GM18858 (cell line): ENCODE measurements at regions not wholly inside any gene's neighbourhood (a gene's known extent, or its start where the extent isn't known, plus 50 kb on each side); places are given as distances from the start of the nearest gene placed in this dataset.
"Not testable (repeated sequence)": the region's sequence is repeated elsewhere in the genome, so short reads cannot be mapped to it uniquely, and the experiment has no call there.

ENCODE experiments used
- ATAC-seq: cut with Tn5 transposase; IDR thresholded peaks from one replicate; pipeline ENCODE4 v1.9.1; 2021; ENCODE audit not compliant: unreplicated experiment

DNA sequence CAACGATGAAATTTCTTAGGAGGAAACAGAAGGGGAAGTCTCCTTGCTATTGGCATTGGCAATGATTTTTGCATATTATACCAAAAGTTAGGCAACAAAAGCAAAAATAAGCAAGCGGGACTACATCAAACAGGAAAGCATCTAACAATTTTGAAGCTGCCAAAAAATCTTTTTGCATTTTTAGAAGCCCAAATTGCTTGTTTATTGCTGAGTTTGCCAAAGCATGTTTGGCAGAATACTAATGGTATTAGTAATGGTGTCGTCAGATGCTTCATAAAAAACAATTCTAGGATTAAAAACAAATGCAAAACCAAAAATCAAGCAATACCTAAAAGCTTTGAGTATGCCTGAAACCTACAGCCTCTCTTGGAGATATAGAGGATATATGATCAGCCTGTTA is 80.0 kb downstream of the GALR1 start:
- no peak for ATAC-seq

DNA sequence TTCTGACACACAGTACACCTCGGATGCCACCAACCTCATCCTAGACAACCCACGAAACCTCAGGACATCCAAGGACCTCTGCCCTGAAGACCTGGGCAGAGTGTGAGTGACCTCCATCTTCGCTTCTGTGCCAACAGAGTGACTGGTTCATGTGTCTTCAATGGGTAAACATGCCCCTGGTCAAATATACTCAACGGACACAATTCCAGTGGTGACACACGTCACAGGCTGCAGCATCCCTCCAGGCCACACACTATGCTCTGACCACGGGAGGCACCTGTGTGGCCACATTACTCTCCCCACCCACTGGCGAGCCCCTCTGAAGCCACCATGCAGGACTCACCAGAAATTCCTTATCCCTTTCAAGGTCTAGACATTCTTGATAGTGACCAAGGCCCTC is 85.2 kb downstream of the GALR1 start:
- ATAC-seq, result no peak

DNA sequence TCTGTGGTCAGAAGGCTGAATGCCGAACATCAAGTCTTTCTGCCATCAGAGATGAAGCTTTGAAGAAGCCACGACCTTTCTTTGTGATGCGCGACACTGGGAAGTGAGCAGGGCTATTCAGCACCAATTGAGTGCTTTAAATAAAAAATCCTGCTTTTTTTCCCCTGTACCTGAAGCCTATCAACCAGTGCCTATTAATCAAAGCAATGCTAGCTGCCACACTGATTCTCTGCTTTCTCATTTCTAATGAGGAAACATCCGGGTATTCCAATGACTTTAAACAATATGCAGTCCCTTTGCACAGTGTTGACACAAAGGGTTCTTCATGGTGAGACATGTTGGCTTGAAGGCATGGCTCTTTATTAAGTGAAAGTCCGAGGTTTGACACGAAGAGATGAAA is 88.0 kb downstream of the GALR1 start:
- no peak for ATAC-seq

DNA sequence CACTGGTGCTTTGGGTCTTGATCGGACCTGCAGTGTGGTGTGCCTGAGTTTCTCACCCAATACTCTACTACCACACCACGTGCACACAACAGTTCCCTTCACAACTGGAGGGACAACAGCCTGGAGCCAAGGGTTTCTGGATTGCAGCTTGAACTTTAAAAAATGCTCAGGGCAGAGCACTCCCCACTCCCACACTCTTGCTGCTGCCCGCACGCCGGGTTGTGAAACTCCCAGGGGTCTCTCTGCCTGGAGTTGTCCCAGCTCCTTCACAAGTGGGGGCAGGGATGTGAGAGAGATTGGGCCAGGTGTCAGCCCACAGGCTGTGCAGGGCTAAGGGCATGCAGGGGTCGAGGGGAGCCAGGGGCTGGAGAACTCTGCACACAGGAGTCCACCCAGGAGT is 89.4 kb downstream of the GALR1 start:
- no peak for ATAC-seq

DNA sequence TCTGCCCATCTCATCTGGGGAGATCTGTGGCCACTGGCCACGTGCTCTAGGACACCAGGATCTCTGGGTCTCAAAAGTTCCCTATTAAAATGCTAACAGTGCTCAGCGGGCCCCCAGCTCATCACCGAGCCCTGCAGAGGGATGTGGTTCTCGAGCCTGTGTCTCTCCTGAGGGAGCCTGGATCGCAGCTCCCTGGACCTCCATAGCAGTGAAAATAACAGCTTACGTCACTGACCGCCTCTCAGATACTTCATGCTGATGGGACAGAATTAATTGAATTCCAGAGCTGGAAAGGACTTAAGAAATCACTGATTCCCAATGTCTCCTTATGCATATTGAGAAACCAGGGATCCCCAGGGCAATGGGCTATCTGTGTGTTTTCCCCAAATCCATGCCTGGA is 90.0 kb downstream of the GALR1 start:
- no peak for ATAC-seq

DNA sequence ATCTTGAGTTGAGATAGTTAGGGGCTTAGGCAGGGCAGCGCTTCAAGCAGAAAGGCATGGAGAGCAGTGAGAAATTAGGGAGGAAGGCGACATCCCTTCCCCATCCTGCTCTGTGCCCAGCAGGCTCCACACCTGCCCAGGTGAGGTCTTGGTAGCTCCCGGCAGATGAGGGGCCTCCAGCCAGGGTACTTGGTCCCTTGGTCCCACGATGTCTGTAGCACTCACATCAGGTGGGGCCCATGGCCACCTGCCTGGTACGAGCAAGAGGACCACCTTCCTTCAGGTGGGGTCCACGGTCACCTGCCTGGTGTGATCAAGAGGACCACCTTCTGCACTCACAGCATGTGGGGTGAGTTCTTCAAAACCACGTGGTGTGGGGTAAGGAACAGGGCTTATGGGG is 91.2 kb downstream of the GALR1 start:
- no peak for ATAC-seq

DNA sequence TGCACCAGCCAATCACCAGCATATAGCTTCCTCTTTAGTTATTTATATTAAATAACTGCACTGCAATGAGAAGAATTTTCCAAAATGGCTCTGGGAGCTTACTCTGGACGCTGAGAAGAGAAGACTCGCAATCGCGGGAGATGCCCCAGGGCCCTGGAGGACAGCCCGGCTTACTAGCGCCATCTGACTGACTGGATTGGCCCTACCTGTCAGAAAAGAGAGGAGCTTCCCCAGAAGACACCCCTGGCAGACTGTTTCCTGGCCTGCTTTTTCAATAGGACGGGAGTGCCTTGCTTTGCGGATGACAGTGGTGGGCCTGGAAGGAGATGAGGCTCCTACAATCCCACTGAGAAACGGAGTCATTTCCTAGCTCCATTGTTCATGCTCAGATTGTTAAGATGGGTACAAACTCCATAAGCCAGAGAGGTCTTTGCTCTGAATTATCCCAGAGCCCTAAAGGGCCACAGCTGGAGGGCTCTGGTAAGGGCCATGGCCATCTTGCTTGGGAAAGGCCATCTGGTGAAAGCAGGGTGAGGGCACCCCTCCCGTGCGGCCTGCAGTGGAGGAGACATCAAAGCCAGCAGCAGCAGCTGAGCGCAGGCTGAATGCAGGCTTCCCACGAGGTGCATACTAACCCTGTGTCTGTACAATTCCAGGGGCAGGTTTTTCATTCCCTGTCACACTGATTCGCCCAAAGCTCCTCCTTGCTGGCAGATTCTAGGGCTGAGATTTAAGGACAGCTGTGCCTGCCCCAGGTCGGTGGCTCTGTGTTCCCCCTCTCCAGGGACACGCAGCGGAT is 92.1 kb downstream of the GALR1 start:
- ATAC-seq, result no peak

DNA sequence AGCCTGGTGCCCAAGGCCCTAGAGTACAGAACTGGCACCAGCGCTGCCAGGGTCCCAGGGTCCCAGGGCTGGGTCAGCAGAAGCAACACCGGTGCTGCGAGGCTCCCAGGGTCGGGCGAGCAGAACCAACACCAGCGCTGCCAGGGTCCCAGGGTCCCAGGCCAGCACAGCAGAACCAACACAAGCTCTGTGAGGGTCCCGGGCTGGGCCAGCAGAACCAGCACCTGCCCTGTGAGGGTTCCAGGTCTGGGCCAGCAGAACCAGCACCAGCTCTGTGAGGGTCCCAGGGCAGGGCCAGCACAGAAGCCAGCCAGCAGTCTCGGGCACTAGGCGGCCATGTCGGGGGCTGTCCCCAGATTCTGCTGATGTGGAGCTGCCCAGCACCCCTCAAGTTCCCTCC is 93.1 kb downstream of the GALR1 start:
- ATAC-seq, result no peak

DNA sequence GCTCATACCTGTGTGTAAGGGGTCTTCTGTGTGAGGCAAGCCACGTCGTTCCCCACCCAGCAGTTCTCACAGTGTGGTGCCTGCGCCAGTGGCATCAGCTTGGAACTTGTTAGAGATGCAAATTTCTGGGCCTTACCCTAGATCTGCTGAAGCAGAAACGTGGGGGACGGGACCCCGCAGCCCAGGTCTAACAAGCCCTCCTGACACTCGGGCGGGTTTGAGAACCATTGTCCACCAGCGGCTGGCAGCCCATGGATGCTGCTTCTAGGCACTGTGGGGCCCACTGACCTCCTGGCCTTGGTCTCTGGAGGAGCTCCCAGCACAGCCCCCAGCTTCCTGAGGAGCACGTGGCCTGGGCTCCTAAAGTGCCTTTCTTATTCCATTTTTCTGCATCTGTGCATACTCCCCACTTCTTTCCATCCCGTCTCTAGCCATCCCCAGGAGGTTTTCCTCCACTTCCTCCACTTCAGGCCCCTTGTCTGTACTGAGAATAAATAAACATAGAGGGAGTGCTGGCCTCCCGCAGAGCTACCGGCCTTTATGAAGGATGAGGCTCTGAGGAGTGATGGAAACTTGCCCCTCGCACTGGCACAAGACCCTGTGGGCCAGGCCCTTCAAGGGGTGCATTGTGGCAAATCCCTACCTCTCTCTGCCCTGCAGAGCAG is 94.3 kb downstream of the GALR1 start:
- no peak for ATAC-seq

DNA sequence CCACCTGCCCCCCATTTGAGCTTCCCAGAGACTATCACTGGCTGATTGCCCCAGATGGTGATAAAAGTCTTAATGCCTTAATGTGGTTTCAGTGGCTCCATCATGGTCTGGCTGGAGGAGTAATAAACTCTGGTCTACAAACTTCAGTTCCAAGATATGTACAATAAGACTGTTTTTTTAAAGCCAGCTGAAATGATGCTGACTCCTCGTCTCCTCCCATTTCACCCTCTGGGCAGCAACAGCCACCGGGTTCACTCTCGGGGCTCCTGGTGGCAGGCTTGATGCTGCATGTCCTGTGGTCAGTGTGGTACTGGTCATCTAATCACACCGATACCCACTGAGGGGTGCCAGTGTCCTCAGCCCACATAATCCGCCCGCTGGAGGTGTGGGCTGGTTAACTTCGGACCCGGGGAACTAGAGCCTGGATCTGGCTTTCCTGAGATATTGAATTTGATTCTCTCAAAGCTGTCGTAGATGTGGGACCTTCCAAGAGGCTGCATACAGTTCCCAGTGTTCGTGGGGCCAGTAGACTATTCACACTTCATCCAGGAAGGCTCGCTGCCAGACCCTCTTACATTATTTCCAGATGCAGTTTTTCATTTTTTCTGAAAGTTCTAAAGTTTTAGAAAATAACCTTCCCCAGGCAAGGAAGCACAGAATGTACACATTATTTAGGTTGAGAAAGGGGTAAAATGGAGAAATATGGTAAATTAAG is 95.3 kb downstream of the GALR1 start:
- no peak for ATAC-seq

DNA sequence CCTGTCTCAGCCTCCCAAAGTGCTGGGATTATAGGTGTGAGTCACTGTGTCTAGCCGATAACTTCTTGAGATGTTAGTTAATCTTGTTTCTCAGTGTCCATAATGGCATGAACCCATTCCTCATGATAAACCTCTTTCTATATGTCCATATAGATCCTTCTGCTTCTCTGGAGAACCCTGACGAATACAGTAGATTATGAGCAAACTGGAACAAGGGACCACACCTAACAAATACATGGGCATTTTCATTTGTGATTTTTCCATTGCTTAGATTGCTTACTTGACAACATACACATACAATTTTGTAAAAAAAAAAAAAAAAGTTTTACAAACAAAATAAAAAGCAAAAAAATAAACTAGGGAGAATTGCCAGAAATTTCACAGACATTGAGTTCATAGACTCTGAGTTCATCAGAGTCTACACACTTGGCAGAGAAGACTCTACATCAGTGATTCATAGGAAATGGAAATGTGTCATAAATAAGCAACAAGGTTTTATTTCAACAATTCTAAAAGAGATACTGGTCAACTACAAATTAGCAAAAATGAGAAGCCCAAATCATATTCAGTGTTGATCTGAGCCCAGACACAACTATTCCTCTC is 96.7 kb downstream of the GALR1 start:
- no peak for ATAC-seq

DNA sequence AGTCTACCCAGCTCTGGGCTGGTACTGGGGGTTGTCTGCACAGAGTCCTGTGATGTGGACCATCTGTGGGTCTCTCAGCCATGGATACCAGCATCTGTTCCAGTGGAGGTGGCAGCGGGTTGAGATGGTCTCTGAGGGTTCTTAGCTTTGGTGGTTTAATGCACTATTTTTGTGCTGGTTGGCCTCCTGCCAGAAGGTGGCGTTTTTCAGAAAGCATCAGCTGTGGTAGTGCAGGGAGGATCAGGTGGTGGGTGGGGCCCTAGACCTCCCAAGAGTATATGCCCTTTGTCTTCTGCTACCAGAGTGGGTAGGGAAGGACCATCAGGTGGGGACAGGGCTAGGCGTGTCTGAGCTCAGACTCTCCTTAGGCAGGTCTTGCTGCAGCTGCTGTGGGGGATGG is 103.7 kb downstream of the GALR1 start:
- not testable (repeated sequence) for ATAC-seq

DNA sequence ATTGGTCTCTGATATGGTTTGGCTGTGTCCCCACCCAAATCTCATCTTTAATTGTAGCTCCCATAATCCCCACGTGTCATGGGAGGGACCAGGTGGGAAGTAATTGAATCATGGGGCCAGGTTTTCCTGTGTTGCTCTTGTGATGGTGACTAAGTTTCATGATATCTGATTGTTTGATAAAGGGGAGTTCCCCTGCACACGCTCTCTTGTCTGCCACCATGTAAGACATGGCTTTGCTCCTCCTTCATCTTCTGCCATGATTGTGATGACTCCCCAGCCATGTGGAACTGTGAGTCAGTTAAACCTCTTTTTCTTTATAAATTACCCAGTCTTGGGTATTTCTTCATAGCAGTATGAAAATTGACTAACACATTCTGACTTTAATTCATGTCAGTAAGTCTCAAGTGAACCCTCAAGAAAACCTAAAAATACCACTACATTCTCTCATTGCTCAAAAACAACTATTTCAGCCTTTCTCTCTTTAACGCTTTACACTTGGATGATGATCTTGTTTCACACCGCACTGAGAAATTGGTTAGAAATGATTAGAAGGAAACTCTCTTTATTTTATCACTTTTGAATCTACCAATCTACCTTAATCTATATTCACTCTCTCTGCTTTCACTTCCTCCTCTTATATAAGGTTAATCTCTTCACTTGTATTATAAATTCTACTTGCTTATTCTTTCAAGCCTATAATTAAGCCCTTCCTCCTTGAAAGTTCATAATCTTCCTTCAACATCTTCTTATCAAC is 110.1 kb downstream of the GALR1 start:
- peak; percentile 38 for ATAC-seq

DNA sequence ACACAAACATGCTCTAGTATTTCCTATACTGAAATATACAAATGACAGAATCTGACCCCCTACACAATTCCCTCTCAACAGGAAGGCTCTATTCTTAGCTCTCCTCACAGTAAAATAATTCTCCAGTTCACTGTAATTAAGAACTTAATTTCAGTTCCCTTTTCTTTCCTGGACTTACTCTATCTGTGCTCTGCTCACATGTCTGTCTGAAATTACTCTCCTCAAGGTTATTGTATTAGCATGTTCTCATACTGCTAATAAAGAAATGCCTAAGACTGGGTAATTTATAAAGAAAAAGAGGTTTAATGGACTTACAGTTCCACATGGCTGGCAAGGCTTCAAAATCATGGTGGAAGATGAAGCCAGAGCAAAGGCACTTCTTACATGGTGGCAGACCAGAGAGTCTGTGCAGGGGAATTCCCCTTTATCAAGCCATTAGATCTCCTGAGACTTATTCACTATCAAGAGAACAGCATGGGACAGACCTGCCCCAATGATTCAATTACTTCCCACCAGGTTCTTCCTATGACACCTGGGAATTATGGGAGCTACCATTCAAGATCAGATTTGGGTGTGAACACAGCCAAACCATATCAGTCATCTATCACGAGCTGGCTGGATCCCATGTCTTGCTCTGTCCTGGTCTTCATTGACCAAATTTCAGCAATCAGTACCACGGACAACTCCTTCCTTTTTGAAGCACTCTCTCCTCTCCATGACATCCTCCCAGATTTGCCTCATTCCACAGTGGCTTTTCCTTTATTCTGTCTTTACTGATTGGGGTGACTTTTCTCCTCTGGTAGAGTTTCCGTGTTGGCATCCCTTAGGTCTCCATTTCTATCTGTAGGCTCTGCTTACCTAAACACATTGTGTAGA is 110.9 kb downstream of the GALR1 start:
- ATAC-seq, result peak; percentile 76

DNA sequence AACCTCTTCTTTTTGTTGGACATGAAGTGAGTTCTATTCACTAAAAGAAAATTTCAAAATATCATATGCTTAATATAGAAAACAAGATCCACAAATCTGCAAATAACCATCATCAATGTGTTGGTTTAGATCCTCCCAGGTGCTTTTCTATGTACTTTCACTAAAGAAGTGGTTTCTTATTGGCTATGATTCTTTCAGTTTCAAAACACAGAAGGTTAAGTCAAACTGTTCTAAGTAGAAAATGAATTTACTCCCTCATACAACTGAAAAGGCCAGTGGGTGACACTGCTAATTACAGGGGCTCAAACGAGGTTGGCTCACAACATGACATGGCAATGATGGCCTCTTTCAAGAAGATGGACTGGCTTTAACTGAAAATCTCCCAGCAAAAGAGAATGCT is 111.7 kb downstream of the GALR1 start:
- ATAC-seq, result no peak

DNA sequence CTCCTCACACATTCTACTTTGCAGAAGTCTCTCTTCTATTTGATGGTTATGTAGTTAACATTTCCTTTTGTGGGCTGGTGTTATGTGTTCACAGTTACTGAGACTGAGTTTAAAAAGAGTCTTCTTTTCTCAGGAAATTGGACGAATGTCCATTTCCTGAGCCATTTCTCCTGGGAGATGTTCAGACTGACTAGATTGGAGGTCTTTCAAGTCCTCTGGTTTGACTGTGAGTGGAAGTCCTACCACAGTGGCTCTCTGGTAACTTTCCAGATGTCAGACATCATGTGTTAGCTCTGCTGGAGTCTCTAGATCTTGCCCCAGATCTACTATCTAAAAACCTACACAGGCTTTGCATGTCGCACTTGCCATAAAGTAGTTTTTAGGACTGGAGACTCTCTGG is 116.0 kb downstream of the GALR1 start:
- no peak for ATAC-seq

DNA sequence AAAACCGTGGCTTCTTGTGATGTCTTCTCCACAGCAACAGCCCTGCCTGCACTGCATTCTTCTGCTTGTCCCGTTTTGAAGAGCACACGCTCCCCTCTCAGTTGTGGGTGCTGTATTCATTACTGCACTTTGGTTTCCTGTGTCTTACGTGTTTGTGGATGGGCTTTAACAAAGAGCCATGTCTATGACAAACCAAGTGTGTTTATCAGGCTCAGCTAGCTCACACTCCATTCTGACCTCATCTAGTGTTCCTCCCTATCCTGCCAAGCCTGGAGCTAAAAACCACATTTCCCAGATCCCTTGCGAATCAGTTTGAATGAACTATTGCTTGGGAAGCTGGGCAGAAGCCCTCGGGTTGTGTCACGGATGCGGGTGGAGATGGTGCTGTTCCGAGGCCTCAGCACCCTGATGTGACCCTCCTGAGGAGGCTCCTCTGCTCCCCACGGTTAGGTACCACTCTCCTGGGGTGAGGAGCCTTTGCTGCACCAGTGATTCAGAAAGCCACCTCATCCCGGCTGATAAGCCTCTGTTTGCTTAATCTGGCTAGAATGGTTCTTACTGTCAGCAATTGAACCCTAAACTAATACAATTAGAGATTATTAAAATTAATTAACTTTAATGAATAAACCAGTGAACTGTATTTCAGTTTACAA is 116.5 kb downstream of the GALR1 start:
- ATAC-seq, result no peak

DNA sequence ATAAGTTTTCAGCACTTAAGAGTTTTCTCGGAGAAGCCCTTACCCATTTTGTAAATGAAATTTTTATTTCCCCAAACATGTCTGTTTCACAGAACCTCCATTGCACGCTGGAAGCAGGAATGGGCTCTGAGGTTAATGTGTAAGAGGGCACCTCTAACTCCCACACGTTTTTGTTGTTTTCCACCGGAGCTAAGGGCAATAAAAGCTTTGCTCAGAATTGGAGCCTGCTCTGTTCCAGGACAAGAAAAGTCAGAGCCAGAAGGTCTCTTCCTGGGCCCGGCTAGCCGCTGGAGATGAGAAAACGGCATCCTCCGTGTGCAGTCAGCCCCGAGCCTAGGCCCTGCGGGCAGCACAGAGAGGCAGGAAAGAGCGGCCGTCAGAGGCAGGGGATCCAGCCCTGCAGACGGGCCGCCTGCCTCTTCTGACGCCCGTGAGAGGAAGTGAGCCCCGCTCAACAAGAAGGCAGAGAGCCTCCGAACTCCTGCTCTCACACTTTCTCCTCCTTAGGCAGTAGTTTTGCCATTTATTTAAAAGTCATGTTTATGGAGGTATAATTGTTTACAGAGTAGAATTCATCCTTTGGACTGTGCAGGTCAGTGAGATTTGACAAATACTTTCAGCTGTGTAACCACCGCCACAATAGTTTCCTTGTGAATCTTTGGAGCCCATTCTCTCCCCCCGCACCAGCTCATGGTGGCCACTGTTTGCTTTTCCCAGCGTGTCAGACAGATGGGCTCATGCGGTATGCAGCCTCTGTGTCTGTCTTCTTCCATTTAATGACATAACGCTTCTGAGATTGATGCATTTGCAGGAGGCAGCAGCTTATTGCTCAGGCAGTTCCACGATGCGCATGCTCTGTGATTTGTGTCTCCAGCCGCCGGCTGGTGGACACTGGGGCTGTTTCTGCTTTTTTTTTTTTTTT is 117.3 kb downstream of the GALR1 start:
- ATAC-seq, result no peak
